ENCODE measurements at regions not wholly inside any gene's neighbourhood (a gene's known extent, or its start where the extent isn't known, plus 50 kb on each side); places are given as distances from the start of the nearest gene placed in this dataset.

GRCh38 chr1:194442901-194443575, 1256.6 kb upstream of the B3GALT2 start:
- H3K4me3 ChIP-seq (ENCODE audit: low read length): no peak overlapping the region
- no peaks in the 10 kb centered on the region for H3K36me3 ChIP-seq (ENCODE audit: control insufficient read depth, low read length)
- H3K9me3 ChIP-seq (ENCODE audit: control insufficient read depth, insufficient read depth, low read length): no peaks in the 10 kb centered on the region
- no peaks in the 10 kb centered on the region for H3F3A ChIP-seq (ENCODE audit: control insufficient read depth, insufficient read depth)
- no peaks in the 10 kb centered on the region for H4K20me1 ChIP-seq (ENCODE audit: control insufficient read depth, insufficient read depth, low read depth, low read length)
- no peak for TF ChIP-seq EZH2phosphoT487 (IDR thresholded peaks at IDR 0.05; ENCODE audit: borderline replicate concordance, low read length)
- TF ChIP-seq CTCF (IDR thresholded peaks at IDR 0.05; ENCODE audit: low read depth, low read length, poor library complexity, severe bottlenecking): no peak
- no peak overlapping the region for H3K27ac ChIP-seq (ENCODE audit: low read depth, low read length)
- H3K27me3 ChIP-seq (ENCODE audit: control insufficient read depth, low read length): no peaks in the 10 kb centered on the region
- no peaks in the 10 kb centered on the region for H3K9me2 ChIP-seq (replicated peaks; ENCODE audit: control insufficient read depth, low read length)
- H3K79me2 ChIP-seq (ENCODE audit: control insufficient read depth, low read length): no peaks in the 10 kb centered on the region
- no peaks in the 10 kb centered on the region for H3K4me1 ChIP-seq (ENCODE audit: control insufficient read depth, low read length)
- H3K4me2 ChIP-seq (ENCODE audit: low read length): no peak overlapping the region

DNA sequence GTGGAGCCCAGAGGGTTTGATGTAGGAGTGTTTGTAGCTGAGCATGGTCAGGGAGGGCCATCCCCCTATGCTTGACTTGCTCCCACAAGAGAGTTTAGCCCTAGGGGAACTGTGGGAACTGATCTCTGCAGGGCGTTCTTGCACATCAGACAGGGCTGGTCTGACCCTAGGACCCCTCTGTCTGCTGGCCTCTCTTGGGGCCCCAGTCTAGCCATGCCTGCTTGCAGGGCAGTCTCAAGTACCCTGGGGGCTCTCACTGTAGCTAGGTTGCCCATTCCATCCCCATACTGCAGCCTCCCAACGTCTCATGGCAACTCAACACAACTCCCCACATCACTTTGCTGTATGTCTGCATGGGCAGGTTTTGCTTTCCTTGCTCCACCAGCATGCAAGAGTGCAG, 1250.7 kb upstream of the B3GALT2 start:
- no peaks in the 10 kb centered on the region for H3K27me3 ChIP-seq (ENCODE audit: control insufficient read depth, low read length)
- no peaks in the 10 kb centered on the region for H3K9me2 ChIP-seq (replicated peaks; ENCODE audit: control insufficient read depth, low read length)
- TF ChIP-seq EZH2phosphoT487 (IDR thresholded peaks at IDR 0.05; ENCODE audit: borderline replicate concordance, low read length): no peak
- TF ChIP-seq CTCF (IDR thresholded peaks at IDR 0.05; ENCODE audit: low read depth, low read length, poor library complexity, severe bottlenecking): no peak
- no peaks in the 10 kb centered on the region for H3K4me1 ChIP-seq (ENCODE audit: control insufficient read depth, low read length)
- H3F3A ChIP-seq (ENCODE audit: control insufficient read depth, insufficient read depth): no peaks in the 10 kb centered on the region
- H3K4me3 ChIP-seq (ENCODE audit: low read length): no peak overlapping the region
- peaks cover 5% of the 10 kb centered on the region; the same call in 1 of the 2 replicates for H3K9me3 ChIP-seq (ENCODE audit: control insufficient read depth, insufficient read depth, low read length)
- H3K36me3 ChIP-seq (ENCODE audit: control insufficient read depth, low read length): no peaks in the 10 kb centered on the region
- H3K4me2 ChIP-seq (ENCODE audit: low read length): no peak overlapping the region
- H4K20me1 ChIP-seq (ENCODE audit: control insufficient read depth, insufficient read depth, low read depth, low read length): no peaks in the 10 kb centered on the region
- H3K27ac ChIP-seq (ENCODE audit: low read depth, low read length): no peak overlapping the region
- H3K79me2 ChIP-seq (ENCODE audit: control insufficient read depth, low read length): no peaks in the 10 kb centered on the region

GRCh38 chr1:194431121-194431520, 1244.7 kb upstream of the B3GALT2 start:
- Histone ChIP-seq H3K27ac (ENCODE audit: low read depth, low read length) (no peak overlapping the region), H3K4me2 (ENCODE audit: low read length) (no peak overlapping the region), H4K20me1 (ENCODE audit: control insufficient read depth, insufficient read depth, low read depth, low read length) (no peaks in the 10 kb centered on the region), H3K79me2 (ENCODE audit: control insufficient read depth, low read length) (no peaks in the 10 kb centered on the region), H3F3A (ENCODE audit: control insufficient read depth, insufficient read depth) (no peaks in the 10 kb centered on the region), H3K4me1 (ENCODE audit: control insufficient read depth, low read length) (no peaks in the 10 kb centered on the region), H3K9me2 (replicated peaks; ENCODE audit: control insufficient read depth, low read length) (no peaks in the 10 kb centered on the region), H3K27me3 (ENCODE audit: control insufficient read depth, low read length) (no peaks in the 10 kb centered on the region), H3K4me3 (ENCODE audit: low read length) (no peak overlapping the region), H3K9me3 (ENCODE audit: control insufficient read depth, insufficient read depth, low read length) (peaks cover 7% of the 10 kb centered on the region; the same call in 1 of the 2 replicates), H3K36me3 (ENCODE audit: control insufficient read depth, low read length) (no peaks in the 10 kb centered on the region)
- TF ChIP-seq EZH2phosphoT487 (IDR thresholded peaks at IDR 0.05; ENCODE audit: borderline replicate concordance, low read length): no peak
- no peak for TF ChIP-seq CTCF (IDR thresholded peaks at IDR 0.05; ENCODE audit: low read depth, low read length, poor library complexity, severe bottlenecking)
